HL-60 (cell line): ENCODE measurements at regions not wholly inside any gene's neighbourhood (a gene's known extent, or its start where the extent isn't known, plus 50 kb on each side); places are given as distances from the start of the nearest gene placed in this dataset.

Experiments used
- DNase-seq, 2 experiments: peaks; one replicate each; pipeline ENCODE4 v3.0.0-alpha.2; 2010 to 2020; ENCODE audit warnings: low read depth in 1 of 2, low spot score in 1 of 2
- H3K27ac ChIP-seq: fragments of 250-450 bp; sonication (Bioruptor Pico); replicated peaks from 2 replicates; pipeline ENCODE4 v1.5.1; 2020; ENCODE audit warnings: mild to moderate bottlenecking, moderate library complexity
- H3K27me3 ChIP-seq: fragments of 250-450 bp; sonication (Bioruptor Pico); 2 replicates; pipeline ENCODE4 v1.5.1; 2021; ENCODE audit warnings: mild to moderate bottlenecking, moderate library complexity; ENCODE audit not compliant: insufficient read depth, poor library complexity, severe bottlenecking
- H3K4me3 ChIP-seq: replicated peaks from 2 replicates; pipeline ENCODE4 v1.5.1; 2011; ENCODE audit warnings: mild to moderate bottlenecking, control low read depth, low read length; ENCODE audit not compliant: insufficient read depth
- GABPA ChIP-seq: IDR thresholded peaks from 2 replicates; pipeline ENCODE4 v1.6.1; 2012; ENCODE audit warnings: low read depth
- POLR2AphosphoS5 ChIP-seq: IDR thresholded peaks from 2 replicates; pipeline ENCODE4 v1.6.1; 2012; ENCODE audit warnings: low read depth
- SPI1 ChIP-seq: IDR thresholded peaks from 2 replicates; pipeline ENCODE4 v1.6.1; 2012; ENCODE audit warnings: low read depth, mild to moderate bottlenecking, borderline replicate concordance
- TF ChIP-seq, protein P1 (sequence below): IDR thresholded peaks from 2 replicates; pipeline ENCODE4 v1.6.1; 2012; ENCODE audit warnings: low read depth; ENCODE audit not compliant: insufficient replicate concordance
- TF ChIP-seq, protein P2 (sequence below): IDR thresholded peaks from one replicate; pipeline ENCODE4 v1.5.1; 2011; ENCODE audit warnings: low read length, control low read depth, inconsistent platforms; ENCODE audit not compliant: insufficient read depth

- Histone ChIP-seq H3K27me3 (no peaks in the 10 kb centered on the region), H3K4me3 (no peak overlapping the region), H3K27ac (no peak overlapping the region)
- no peak for DNase-seq
- TF ChIP-seq, protein P1, sequence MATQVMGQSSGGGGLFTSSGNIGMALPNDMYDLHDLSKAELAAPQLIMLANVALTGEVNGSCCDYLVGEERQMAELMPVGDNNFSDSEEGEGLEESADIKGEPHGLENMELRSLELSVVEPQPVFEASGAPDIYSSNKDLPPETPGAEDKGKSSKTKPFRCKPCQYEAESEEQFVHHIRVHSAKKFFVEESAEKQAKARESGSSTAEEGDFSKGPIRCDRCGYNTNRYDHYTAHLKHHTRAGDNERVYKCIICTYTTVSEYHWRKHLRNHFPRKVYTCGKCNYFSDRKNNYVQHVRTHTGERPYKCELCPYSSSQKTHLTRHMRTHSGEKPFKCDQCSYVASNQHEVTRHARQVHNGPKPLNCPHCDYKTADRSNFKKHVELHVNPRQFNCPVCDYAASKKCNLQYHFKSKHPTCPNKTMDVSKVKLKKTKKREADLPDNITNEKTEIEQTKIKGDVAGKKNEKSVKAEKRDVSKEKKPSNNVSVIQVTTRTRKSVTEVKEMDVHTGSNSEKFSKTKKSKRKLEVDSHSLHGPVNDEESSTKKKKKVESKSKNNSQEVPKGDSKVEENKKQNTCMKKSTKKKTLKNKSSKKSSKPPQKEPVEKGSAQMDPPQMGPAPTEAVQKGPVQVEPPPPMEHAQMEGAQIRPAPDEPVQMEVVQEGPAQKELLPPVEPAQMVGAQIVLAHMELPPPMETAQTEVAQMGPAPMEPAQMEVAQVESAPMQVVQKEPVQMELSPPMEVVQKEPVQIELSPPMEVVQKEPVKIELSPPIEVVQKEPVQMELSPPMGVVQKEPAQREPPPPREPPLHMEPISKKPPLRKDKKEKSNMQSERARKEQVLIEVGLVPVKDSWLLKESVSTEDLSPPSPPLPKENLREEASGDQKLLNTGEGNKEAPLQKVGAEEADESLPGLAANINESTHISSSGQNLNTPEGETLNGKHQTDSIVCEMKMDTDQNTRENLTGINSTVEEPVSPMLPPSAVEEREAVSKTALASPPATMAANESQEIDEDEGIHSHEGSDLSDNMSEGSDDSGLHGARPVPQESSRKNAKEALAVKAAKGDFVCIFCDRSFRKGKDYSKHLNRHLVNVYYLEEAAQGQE = no peak
- TF ChIP-seq POLR2AphosphoS5 (no peak), GABPA (no peak), SPI1 (peak; percentile 35; the same call in 1 of the 2 replicates)
These were observed 413.7 kb upstream of the TBL1XR1 start for GRCh38 chr3:177610686-177611633.

DNA sequence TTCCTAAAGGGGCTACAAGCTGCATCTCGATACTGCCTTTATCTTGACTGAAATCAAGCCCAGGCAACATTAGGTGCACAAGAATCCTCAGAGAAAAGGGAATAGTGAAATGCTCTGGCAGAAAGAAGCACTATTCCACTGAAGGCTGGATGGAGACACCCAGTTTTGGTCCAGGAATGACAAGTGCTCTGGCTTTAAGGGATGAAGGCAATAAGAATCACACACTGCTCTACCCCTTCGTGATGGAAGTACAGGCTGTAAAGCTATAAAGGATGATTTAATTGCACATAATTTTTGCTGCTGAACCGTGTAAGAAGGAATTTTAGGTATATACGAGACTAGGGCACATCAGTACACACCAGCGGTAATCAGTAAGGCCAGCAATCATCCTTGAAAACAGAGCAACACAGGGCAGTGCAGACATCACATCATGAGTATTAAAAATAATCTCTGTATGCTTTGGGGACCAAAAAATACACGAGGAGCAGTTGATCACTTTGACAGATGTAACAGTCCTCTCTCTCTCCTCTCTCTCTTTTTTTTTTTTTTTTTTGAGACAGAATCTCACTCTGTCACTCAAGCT lies 414.6 kb upstream of the TBL1XR1 start:
- Histone ChIP-seq H3K27ac (no peak overlapping the region), H3K4me3 (no peak overlapping the region), H3K27me3 (no peaks in the 10 kb centered on the region)
- no peak for DNase-seq
- TF ChIP-seq, protein P2, sequence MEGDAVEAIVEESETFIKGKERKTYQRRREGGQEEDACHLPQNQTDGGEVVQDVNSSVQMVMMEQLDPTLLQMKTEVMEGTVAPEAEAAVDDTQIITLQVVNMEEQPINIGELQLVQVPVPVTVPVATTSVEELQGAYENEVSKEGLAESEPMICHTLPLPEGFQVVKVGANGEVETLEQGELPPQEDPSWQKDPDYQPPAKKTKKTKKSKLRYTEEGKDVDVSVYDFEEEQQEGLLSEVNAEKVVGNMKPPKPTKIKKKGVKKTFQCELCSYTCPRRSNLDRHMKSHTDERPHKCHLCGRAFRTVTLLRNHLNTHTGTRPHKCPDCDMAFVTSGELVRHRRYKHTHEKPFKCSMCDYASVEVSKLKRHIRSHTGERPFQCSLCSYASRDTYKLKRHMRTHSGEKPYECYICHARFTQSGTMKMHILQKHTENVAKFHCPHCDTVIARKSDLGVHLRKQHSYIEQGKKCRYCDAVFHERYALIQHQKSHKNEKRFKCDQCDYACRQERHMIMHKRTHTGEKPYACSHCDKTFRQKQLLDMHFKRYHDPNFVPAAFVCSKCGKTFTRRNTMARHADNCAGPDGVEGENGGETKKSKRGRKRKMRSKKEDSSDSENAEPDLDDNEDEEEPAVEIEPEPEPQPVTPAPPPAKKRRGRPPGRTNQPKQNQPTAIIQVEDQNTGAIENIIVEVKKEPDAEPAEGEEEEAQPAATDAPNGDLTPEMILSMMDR = no peak

DNA sequence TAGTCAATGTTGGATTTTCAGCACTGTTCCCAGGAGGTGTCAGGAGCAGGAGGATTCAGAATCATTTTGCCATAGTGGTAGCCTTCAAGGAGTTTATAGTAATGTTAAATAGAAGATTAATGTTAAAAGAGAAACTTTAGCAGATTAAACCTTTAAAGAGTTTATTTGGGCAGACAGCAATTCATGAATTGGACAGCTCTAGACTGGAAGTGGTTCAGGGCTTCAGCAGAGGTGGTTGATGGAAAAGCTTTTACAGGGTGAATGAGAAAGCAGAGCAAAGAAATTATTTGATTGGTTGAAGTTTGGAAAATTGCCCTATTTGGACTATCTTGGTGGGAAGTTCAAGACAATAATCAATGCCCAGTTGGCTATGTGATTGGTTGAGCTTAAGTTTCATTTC lies 416.6 kb upstream of the TBL1XR1 start:
- TF ChIP-seq, protein P2 = no peak
- TF ChIP-seq GABPA = no peak
- TF ChIP-seq SPI1 = no peak
- TF ChIP-seq, protein P1 = peak; percentile 22
- no peak for TF ChIP-seq POLR2AphosphoS5
- Histone ChIP-seq H3K27me3 (no peaks in the 10 kb centered on the region), H3K4me3 (no peak overlapping the region), H3K27ac (no peak overlapping the region)
- DNase-seq = no peak

GRCh38 chr3:177615015-177615414 lies 417.7 kb upstream of the TBL1XR1 start:
- peak; percentile 27 to 89 for DNase-seq
- no peak overlapping the region for H3K4me3 ChIP-seq
- no peak for TF ChIP-seq SPI1
- peak; percentile 68 for TF ChIP-seq POLR2AphosphoS5
- no peaks in the 10 kb centered on the region for H3K27me3 ChIP-seq
- H3K27ac ChIP-seq = no peak overlapping the region
